HG02610 (cell line): ENCODE measurements at regions not wholly inside any gene's neighbourhood (a gene's known extent, or its start where the extent isn't known, plus 50 kb on each side); places are given as distances from the start of the nearest gene placed in this dataset.
A peak's percentile ranks its signal among the peaks of the same experiment; 100 is the strongest.

ENCODE experiments used
- ATAC-seq: cut with Tn5 transposase; IDR thresholded peaks from one replicate; pipeline ENCODE4 v1.9.1; 2021; ENCODE audit warnings: mild to moderate bottlenecking, moderate library complexity; ENCODE audit not compliant: unreplicated experiment

DNA sequence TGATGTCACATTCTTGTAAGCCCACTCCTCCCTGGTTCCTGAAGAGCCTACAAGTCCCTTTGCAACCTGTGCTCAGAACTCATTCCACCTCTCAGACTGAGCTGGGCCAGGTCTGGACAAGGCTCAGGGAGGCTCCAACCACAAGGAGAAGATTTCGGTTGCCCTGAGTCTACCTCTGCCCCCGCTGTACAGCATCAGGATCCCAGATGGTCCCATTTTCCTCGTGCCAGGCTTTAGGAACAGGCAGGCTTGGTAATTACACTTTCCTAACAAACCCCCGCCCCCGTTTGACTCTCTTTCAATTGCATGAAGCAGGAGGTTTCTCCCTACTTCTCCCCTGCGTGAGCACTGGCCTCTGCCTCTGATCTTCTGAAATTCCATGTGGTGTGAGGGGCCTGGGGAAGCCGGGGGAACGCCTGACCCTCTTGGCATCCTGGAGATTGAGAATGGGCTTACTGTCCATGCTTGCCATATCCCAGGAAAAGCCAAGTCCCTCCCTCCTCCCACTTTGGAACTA is 86.9 kb upstream of the CTNNA1 start:
- no peak for ATAC-seq

DNA sequence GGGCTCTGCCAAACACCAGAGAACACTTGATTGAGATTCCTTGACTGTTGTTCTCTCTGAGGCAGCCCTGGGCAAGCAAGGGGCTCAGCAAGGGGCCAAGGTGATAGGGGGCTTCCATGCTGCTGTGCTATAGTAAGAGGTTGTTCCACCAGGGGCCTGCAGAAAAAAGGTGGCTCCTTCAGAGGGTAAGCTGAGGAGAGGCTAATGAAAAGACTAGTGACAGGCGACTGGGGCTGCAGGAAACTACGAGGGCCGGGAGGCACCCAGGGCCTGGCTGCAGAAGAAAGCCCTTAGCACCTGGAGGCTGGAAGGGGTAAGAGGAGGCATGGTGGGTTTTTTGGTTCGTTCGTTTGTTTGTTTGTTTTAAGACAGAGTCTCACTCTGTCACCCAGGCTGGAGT is 88.0 kb upstream of the CTNNA1 start:
- no peak for ATAC-seq

DNA sequence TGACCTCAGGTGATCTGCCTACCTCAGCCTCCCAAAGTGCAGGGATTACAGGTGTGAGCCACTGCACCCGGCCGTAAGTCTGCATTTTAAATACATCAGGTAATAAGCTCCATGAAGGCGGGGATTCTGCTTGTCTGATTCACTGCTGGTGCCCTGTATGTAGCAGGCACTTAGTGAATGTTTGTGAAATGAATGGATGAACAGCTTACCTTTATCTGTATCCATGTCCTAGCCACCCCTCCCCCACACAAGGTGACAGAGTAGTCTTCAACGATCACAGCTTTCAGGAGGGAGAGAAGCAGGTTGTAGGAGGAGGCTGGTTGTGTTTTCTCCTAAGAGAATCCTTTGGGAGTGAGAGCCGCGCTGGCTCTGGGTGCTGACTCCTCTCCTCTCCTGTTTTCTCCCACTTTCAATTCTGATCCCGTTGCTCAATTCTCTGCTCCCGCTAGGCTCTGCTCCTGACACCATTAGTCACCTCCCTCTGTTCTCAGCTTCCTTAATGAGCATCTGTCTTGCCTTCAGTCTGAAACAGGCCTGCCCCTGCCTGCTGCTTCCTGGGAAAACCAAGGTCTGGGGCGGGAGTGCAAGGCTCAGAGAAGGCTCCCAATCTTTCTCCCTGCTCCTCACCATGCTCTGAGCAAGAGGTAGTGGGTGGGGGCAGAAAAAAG is 88.8 kb upstream of the CTNNA1 start:
- no peak for ATAC-seq

DNA sequence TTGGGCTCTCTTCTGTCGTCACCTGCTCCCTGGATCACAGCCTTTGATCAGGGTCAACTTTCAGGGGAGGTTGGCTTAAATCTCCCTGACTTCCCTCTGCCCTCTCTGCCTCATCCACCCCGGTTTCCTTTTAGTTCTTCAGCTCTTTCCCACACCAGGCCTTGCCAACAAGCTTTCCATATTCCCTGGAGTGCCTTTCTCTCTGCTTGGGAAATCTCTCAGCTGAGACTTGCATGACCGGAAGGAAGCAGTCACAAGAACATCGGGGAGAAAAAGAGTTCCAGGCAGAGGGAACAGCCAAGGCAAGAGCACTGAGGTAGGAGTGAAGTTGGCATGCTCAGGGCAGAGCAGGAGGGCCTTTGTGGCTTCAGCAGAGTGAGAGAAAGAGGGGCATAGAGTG is 88.4 kb upstream of the HSPA9 start:
- no peak for ATAC-seq

DNA sequence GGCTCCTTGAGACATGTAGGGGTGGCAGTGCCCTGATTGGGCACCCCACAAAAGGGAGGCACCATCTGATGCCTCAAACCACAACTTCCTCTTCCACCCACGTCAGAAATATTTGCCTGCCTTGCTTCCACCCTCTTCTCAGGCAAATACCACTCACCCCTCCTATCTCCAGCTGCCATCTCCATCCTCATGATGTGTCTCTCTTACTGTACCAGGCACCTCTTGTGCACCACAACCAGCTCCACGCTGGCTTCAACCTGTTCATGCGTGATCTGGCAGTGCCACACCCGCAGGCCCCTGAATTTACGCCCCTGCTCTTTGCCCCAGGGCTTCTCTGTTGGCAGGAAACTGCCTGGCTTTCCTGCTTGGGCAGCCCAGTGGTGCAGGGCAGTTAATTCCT is 87.8 kb upstream of the HSPA9 start:
- ATAC-seq: no peak

DNA sequence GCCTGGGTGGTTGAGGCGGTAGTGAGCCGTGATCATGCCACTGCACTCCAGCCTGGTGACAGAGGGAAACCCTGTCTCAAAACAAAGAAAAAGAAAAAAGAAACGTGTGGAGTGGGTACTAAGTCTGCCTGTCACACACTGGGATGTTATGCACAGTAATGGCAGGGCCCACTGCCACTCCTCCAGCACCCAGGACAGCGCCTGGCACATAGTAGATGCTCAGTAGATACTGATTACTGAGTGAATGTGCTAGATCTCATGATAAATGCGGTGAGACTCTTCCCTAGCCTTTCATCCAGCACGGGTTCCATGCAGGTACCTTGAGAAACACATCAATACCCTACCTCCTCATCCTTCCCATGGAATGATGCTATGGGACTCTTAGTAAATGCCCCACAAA is 87.4 kb upstream of the HSPA9 start:
- ATAC-seq: no peak

DNA sequence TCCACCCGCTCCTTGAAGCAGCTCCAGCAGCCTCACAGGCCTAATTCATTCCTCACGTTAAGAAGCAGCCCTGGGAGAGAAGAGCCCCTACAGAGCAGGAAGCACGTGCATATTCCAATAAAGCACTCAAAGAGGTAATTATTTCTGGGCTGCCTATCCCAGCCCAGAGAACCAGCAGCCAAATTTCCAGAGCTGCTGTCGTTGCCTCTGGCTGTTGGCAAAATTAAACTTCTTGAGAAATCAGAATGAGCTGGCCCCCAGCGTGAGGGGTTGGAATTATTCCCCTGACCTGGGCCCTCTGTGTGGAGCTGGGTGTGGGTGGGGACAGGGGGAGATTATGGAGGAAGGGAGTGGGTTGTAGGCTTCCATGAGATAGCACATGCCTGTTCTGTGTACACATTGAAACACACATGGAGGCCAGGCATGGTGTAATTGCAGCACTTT is 86.8 kb upstream of the HSPA9 start:
- ATAC-seq: no peak

DNA sequence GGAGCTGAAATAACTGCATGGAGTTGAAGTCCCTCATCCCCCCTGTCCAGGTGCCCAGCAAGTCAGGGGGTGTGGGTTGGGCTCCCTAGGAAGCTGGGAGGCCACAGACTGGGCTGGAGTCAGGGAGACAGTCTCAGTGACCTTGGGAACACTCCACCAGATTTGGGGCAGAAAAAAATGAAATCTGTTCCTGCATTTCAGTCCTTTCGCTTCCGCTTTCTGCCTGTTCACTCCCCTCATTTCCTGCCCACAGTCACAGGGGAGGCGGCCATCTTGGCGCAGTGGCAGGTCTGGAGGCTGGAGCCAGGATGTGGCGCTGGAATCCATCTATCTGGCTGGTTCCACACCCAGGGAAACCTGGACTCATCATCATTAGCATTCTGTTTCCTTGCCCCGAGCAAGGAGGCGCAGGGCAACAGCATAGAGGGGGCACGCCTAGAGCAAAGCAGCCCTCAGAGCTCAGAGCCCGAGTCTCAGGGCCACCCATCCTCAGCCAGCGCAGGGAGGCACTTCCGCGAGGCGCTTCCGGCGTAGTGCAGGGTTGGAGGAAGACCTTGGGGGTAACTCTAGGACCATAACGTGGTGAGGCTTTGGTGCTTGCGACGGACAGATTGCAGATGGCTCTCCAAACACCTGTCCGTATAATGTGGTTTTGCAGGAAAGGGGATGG is 86.2 kb upstream of the HSPA9 start:
- no peak for ATAC-seq

DNA sequence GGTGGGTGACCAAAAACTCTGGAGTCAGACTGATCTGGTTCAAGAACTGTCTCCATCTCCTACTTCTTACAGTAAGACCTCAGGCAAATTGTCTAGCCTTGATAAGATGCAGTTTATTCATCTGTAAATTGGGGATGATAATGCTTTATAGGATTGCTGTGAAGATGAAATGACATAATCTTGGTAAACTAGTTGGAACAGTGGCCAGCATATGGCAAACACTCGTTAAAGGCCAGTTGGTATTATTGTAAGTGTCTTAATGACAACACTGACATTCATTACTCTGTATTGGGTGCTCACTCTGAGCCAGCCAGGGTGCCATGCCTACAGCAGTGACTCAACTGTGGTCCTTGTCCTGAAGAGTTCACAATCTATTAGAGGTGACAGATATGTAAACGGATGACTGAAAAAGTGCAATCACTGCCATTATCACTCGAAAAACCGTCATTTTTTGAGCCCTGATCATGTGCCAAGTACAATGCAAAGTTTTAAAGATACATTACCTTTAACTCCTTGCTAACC is 84.9 kb upstream of the HSPA9 start:
- no peak for ATAC-seq

DNA sequence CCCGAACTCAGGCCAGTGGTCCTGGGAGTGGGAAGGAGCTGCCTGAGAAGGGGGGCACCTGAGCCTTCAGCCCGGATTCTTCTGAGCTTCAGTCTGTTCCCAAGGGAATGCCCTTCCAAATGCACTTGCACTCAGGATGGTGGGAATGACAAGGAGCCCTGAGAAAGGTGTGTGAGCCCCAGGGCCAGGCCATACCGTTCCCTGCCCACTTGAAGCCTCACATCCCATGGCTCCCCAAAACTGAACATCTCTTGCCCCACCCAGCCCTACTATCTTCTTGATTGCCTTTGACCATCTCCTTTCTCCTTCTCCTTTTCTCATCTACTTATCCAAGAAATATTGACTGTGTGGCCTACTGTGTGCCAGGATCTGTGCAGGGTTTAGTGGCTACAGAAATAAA is 84.4 kb upstream of the HSPA9 start:
- no peak for ATAC-seq

DNA sequence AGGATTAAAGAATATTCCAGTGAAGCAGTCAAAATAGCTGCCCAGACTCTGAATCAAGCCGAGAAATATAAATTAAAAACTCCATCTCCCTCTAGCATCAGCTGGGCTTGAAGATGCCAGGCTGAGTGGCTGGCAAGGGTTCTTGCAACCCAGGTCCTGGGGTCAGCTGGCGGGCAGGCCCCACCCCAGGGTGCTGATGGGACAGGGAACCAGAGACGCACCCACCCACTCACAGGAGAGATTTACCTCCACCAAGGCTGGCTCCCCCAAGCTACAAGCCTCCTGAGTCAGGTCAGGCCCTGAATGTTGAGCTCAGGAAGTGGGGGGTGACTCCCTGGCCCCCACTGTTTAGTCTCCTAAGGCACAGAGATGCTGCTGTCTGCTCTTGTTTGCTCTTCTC is 83.9 kb upstream of the HSPA9 start:
- ATAC-seq: no peak

DNA sequence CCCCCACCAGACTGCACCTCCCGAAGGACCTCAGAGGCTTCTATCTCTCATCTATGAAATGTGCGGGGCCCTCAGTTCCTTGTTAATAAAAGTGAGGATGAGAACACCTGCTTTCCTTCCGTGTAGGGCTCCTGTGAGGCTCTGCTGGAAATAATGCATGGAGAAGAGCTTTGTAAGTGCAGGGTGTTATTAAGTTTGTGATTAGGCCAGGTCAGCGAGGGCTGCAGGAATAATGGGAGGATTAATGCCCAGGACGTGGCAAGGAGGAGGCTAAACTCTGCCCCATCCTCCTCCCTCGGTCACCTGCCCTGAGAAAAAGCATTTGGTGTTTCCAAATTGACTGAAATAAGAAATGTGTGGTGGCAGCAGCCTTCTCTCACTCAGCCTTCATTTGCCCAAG is 83.5 kb upstream of the HSPA9 start:
- no peak for ATAC-seq

DNA sequence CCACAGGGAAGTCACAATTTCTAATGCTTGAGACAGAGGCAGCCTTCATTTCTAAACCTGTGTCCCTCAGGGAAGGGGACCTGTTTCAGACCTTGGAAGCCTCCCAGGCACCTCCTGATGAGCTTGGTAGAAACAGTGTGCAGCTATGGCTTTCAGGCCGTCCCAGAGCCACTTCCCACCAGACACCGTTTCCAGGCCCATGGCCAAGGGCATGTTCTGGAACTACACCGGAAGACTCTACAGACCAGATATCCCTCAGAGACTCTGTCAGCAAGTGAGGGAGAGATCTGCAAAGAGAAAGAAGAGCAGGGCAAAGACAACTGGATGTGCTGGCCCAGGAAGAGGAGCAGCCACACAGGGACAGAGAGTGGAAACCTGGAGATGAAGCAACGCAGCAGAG is 82.2 kb upstream of the HSPA9 start:
- no peak for ATAC-seq

DNA sequence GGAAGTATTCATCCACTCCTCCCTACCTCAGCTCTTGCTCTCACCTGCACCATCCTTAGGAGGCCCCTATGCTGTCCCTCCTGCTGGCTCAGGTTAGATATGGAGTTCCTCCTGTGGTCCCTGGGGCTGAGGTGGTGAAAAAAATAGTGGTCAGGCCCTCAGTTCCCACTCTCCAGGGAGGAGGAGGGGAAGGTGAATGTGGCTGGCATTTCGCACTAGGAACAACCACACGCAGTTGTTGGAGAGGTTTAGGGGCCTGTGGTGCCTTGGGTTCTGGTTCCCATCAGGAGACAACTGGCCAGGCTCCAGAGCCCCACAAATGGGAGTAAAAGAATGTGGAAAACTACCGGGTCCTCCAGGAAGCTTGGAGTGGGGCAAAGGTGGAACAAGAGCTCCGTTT is 81.7 kb upstream of the HSPA9 start:
- no peak for ATAC-seq

DNA sequence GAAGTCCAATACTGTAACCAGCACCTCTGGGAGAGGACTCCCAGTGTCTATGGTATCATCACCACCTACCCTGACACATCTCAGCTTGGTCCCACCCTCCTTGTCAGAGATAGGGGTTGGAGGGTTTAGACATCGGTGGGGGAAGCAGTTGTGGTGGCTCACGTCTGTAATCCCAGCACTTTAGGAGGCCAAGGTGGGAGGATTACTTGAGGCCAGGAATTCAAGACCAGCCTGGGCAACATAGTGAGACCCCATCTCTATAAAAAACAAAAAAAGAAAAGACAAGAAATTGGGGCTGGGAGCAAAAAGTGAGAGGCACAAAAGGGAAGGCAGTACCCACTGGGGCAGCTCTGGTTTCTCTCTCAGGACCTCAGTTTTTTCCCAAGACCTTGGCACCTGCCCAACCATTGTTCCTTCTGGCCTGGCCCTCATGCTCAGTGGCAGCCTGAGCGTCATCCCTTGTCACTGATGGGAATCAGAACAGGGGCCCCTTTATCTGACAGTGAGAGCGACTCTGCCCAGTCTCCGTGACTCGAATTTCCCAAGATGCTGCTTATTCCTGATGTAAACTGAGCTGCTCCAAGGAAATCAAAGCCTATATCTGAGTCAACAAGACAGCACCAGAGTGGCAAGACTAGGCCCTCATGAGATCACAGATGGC is 80.5 kb upstream of the HSPA9 start:
- no peak for ATAC-seq

DNA sequence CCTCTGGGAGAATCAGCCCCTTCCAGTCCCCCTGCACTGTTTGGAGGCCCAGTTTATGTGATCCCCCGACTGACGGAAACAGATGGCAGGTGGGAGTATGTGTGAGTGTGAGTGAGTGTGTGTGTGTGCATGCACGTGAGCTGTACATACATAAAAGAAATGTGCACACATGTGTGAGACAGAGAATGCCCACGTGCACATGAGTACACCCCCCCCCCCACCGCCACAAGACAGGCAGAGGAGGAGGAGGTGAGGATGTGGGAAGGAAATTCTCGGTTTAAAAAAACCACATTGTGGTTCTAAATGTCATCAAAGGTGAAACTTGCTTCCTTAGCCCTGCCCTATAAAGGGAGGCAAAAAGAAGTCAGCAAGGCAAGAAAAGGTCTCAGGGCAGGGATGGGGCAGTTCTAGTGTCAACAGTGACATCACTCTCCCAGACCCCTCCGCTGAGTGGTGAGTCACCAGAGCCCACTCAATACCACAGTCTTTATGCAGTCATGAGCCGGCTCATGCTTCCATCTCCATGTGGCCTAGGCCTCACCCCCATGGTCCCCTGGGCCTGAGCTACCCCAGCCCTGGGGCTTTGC is 79.2 kb upstream of the HSPA9 start:
- ATAC-seq: peak; percentile 72

DNA sequence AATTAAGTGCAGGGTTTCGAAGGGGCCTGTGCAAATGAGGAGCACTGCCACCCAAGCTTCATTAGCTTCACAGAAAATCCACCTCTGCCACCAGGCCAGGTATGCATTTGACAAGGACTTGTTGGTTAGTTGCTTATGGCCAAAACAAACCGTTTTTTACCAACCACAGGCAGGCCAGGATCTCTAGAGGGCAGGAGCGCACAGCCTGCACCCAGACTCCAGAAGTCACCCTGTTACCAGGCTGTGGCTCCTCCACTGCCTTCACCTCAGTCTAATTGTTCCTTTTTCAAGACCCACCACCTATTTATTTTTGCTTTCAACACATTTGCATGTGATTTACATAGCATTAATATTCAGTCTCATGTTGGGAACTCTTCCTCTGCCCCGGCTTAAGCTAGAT is 78.3 kb upstream of the HSPA9 start:
- ATAC-seq: no peak

DNA sequence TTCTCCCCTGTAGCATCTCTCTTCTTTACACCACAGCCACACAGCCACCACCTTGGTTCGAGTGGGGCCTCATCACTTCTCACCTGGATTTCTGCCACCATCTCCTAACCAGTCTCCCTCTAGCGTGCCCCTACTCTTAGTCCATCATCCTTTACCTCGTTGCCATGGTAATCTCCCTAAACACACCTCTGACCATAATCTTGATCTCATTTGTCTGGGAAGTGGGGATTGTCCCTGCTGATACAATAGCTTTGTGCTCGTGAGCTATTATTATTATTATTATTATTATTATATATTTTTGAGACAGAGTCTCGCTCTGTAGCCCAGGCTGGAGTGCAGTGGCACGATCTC is 76.5 kb upstream of the HSPA9 start:
- ATAC-seq: no peak

DNA sequence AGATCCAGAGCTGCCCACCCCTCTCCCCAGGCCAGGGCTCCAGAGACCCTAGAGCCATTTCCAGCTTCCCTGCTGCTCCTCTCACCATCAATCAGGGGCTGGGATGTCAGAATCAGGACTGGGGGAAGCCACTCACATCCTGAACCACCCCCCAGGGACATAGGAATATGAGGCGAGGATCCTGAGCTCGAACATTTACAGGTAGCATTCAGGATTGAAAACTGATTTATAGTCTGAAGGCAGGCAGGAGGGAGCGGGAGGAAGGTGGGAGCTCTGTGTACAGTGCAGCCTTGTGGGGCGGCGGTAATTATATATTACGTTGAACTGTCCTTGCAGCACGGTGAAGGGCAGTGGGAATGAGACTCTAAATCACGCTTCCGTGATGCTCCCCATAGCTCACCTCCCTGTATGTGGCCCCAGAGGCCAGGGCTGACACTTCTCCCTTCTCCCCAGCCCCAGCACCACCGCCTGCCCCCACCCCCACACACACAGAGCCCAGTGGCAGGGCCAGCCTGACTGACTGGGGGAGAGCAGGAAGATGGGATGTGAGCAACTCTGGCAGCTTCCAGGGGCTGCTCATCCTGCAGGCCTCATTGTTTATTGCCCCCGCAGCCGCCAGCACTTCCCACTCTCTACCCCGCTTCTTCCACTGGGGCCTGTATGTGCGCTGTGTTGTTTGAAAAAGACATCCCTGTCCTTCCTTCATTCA is 76.0 kb upstream of the HSPA9 start:
- no peak for ATAC-seq

DNA sequence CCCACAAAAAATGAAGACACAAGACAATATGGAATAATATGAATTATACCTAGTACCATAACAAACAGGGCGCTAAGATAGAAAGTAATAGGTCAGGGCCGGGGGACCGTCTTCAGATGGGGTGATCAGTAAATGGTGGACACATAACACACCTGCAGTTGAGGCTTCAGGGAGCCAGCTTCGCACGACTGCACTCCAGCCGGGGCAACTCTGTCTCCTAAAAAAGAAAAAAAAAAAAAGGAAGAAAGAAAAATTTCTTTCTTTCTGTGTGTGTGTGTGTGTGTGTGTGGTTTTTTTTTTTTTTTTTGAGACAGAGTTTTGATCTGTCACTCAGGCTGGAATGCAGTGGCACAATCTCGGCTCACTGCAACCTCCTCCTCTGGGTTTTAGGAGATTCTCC is 75.0 kb upstream of the HSPA9 start:
- no peak for ATAC-seq

DNA sequence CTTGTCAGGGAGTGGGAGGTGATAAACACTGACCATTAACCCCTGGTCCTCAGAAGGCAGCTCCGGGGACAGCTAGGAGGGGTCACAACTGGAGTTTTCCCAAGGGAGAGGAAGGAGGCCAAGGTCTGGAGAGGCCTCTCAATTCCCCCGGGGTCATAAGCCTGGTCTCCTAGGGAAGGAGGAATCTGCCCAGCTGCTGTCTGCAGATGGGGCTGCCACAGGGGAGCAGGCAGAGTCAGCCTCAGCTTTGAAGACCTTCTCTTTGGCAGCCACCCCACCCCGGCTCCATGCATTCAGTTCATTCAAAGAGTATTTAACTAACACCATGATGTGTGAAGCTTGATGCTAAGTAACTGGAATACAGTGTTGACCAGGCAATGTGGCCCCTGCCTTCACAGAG is 74.6 kb upstream of the HSPA9 start:
- ATAC-seq: no peak
